C4-2B (cell line): ENCODE measurements at regions not wholly inside any gene's neighbourhood (a gene's known extent, or its start where the extent isn't known, plus 50 kb on each side); places are given as distances from the start of the nearest gene placed in this dataset.

Experiments
- CTCF ChIP-seq: fragments of 450-650 bp; conservative IDR thresholded peaks from 2 replicates; pipeline ENCODE4 v1.5.1; 2017; ENCODE audit warnings: mild to moderate bottlenecking
- ZFX ChIP-seq: fragments of 450-650 bp; IDR thresholded peaks from 2 replicates; pipeline ENCODE4 v1.6.1; 2017

DNA sequence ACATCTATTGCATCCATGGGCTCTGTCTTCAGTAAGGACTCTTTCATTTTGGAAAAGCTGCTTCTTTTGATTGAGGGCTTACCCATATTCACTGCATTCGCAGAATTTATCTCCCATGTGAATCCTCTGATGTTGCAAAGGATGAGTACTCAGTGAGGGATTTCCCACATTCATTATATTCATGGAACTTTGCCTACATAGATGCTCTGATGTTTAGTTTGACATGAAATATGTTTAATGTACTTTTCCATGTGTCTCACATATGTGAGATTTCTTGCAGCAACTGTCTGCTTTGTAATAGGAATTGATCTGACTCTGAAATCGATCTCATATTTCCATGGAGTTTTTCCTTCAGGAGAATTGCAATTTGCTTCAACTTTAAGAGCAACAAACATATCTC is 1699.6 kb upstream of the FLRT2 start:
- no peak for TF ChIP-seq CTCF
- TF ChIP-seq ZFX = no peak
